Heart left ventricle (tissue), 16 donors: ENCODE measurements at regions not wholly inside any gene's neighbourhood (a gene's known extent, or its start where the extent isn't known, plus 50 kb on each side); places are given as distances from the start of the nearest gene placed in this dataset.
A peak's percentile ranks its signal among the peaks of the same experiment; 100 is the strongest.

ENCODE experiments used
- ATAC-seq, 4 donors: fragments of 200-7000 bp; cut with Tn5 transposase; one replicate each; pipeline ENCODE4 v1.9.1; 2020 to 2022; ENCODE audit warnings: moderate library complexity in 4 of 4, mild to moderate bottlenecking in 3 of 4, moderate number of reproducible peaks in 1 of 4
- DNase-seq, 5 donors: peaks; one replicate each; pipeline ENCODE4 v3.0.0-alpha.2; 2020
- H3K27ac ChIP-seq, 12 donors: fragments of 200-600 bp; sonication (generic) in 4 of 12; one replicate each; pipeline versions ENCODE4 v1.5.0 to v1.8.0; 2016 to 2022; ENCODE audit warnings: mild to moderate bottlenecking in 2 of 12
- H3K27me3 ChIP-seq, 9 donors: fragments of 200-600 bp; sonication (generic) in 2 of 9; one replicate each; pipeline versions ENCODE4 v1.5.1 to v1.8.0; 2016 to 2022; ENCODE audit warnings: mild to moderate bottlenecking in 3 of 9
- H3K36me3 ChIP-seq, 9 donors: fragments of 200-600 bp; sonication (generic) in 2 of 9; one replicate each; pipeline versions ENCODE4 v1.5.0 to v1.8.0; 2018 to 2022; ENCODE audit warnings: mild to moderate bottlenecking in 2 of 9
- H3K4me1 ChIP-seq, 12 donors: fragments of 200-600 bp; sonication (generic) in 4 of 12; one replicate each; pipeline versions ENCODE4 v1.5.0 to v1.8.0; 2016 to 2022; ENCODE audit warnings: mild to moderate bottlenecking in 3 of 12
- H3K4me3 ChIP-seq, 12 donors: fragments of 200-600 bp; sonication (generic) in 4 of 12; one replicate each; pipeline versions ENCODE4 v1.5.0 to v1.8.0; 2017 to 2022; ENCODE audit warnings: mild to moderate bottlenecking in 9 of 12, moderate library complexity in 4 of 12
- H3K9me3 ChIP-seq, 12 donors: fragments of 200-600 bp; sonication (generic) in 4 of 12; one replicate each; pipeline versions ENCODE4 v1.5.0 to v1.8.0; 2016 to 2022; ENCODE audit warnings: mild to moderate bottlenecking in 1 of 12
- POLR2A ChIP-seq, 2 donors: fragments of 450-650 bp; IDR thresholded peaks; one replicate each; pipeline ENCODE4 v1.6.1; 2017; ENCODE audit warnings: antibody characterized with exemption in 2 of 2, mild to moderate bottlenecking in 2 of 2, moderate library complexity in 2 of 2
- WGBS, 4 donors: extraction: QIAGEN DNeasy Blood & Tissue Kit in 2 of 4; methylation state at CpG; one replicate each; pipeline versions ENCODE4 v1.1.5 to v1.1.7; 2013 to 2018; 5-methylcytosine and 5-hydroxymethylcytosine counted together
- intact Hi-C, 10 donors: fragments of 100-400 bp; cut with DNase I; formaldehyde crosslinking; loops; one replicate each; pipeline versions ENCODE4 v1.11.1 to v1.14.2; 2022
- TF ChIP-seq, protein P1 (sequence below), 12 donors: fragments of 200-600 bp; sonication (generic) in 4 of 12; IDR thresholded peaks; one replicate each; pipeline versions ENCODE4 v1.5.0 to v1.8.0; 2018 to 2022; ENCODE audit warnings: antibody characterized with exemption in 12 of 12, mild to moderate bottlenecking in 5 of 12
- donor health status: ischemic (EF 13 %, LVEDD 7.1; RV severe dilation, severe dysfunction).
- donor health status: healthy with polysubstance abuse.
- donor health status: DM: no; HTN: yes; CAD: no.
- donor health status: DM: no; HTN: no; CAD: no.
- donor health status: ischemic (EF 25% LVEDD 6.9; RV normal size, moderate dysfunction).
- donor health status: ischemic (EF 25% LVEDD 5.7; RV mildly dilated, moderate dysfunction).
- donor health status: healthy.
- donor health status: DM: yes; HTN: yes; CAD: no.
- donor health status: ischemic (EF 35%, LVEDD 5.7; RV mildly dilated, moderate dysfunction).
- donor health status: nonischemic (EF 11% LVEDD 7.7; RV severe dilation, severe dysfunction).
- donor health status: DM: yes; HTN: yes; CAD: no.
- donor health status: PGD.
- donor health status: ischemic (EF 29% LVEDD 5.4; RV normal size, mild dysfunction).
- donor health status: nonischemic (EF 23%, LVEDD 6.1; RV moderate dilation, normal function).

DNA sequence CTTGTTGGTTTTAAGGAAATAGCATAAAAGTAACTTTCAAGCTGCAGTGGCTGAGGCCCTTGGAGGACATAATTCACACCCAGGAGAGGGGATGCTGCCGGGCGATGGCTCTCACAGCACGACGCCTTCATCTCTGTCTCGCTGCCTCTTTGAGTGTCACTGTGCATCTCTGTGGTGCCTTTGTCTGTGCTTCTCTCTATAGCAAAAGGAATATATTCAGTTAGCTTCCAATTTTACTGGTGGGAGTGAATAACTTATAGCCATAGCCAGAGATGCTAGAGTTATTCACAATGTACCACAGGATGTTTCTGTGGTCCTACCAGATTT lies 276.7 kb downstream of the SYK start:
- intact Hi-C loops: no loop called here

DNA sequence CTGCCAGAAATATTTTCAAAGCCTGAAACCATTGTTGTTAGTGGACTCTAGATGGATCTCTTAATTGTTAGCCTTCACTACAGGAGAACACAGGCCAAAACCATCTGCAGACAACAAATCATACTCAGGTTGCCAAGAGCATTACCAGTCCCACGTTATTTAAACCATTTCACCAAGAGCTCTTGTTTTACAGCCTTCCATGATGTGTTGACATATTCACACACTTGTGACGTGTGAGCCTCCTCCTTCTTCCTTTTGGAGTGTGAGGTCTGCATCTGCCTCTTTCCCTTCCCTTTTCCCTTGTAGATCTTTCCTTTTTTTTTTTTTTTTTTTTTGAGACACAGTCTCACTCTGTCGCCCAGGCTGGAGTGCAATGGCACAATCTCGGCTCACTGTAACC lies 279.0 kb downstream of the AUH start:
- intact Hi-C loops: no loop called here
- H3K36me3 ChIP-seq: no peaks in the 10 kb centered on the region
- no peak for DNase-seq
- no peak for TF ChIP-seq POLR2A (IDR thresholded peaks at IDR 0.05)
- TF ChIP-seq, protein P1, sequence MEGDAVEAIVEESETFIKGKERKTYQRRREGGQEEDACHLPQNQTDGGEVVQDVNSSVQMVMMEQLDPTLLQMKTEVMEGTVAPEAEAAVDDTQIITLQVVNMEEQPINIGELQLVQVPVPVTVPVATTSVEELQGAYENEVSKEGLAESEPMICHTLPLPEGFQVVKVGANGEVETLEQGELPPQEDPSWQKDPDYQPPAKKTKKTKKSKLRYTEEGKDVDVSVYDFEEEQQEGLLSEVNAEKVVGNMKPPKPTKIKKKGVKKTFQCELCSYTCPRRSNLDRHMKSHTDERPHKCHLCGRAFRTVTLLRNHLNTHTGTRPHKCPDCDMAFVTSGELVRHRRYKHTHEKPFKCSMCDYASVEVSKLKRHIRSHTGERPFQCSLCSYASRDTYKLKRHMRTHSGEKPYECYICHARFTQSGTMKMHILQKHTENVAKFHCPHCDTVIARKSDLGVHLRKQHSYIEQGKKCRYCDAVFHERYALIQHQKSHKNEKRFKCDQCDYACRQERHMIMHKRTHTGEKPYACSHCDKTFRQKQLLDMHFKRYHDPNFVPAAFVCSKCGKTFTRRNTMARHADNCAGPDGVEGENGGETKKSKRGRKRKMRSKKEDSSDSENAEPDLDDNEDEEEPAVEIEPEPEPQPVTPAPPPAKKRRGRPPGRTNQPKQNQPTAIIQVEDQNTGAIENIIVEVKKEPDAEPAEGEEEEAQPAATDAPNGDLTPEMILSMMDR (IDR thresholded peaks at IDR 0.05): no peak
- no peak overlapping the region for H3K27ac ChIP-seq
- H3K9me3 ChIP-seq: peaks cover 0 to 5% (median 0%) of the 10 kb centered on the region in 12 donors
- no peak for ATAC-seq
- no peak overlapping the region for H3K4me3 ChIP-seq
- WGBS, 4 donors: 71 to 81% (median 77%) methylated on average over 4 of the region's 4 CpGs
- no peaks in the 10 kb centered on the region for H3K27me3 ChIP-seq
- peaks cover 0 to 10% (median 0%) of the 10 kb centered on the region in 12 donors for H3K4me1 ChIP-seq

More for the DNA sequence above, 276.7 kb downstream of the SYK start:
- TF ChIP-seq, protein P1 (IDR thresholded peaks at IDR 0.05): no peak
- TF ChIP-seq POLR2A (IDR thresholded peaks at IDR 0.05): no peak
- no peaks in the 10 kb centered on the region for H3K36me3 ChIP-seq
- H3K27me3 ChIP-seq: no peaks in the 10 kb centered on the region
- H3K4me1 ChIP-seq: peaks cover 0 to 12% (median 0%) of the 10 kb centered on the region in 12 donors
- ATAC-seq (no peak), DNase-seq (no peak)
- H3K4me3 ChIP-seq: no peak overlapping the region
- 83 to 92% (median 85%) methylated on average over 5 of the region's 5 CpGs for WGBS, 4 donors
- H3K9me3 ChIP-seq: no peaks in the 10 kb centered on the region
- H3K27ac ChIP-seq: no peak overlapping the region

DNA sequence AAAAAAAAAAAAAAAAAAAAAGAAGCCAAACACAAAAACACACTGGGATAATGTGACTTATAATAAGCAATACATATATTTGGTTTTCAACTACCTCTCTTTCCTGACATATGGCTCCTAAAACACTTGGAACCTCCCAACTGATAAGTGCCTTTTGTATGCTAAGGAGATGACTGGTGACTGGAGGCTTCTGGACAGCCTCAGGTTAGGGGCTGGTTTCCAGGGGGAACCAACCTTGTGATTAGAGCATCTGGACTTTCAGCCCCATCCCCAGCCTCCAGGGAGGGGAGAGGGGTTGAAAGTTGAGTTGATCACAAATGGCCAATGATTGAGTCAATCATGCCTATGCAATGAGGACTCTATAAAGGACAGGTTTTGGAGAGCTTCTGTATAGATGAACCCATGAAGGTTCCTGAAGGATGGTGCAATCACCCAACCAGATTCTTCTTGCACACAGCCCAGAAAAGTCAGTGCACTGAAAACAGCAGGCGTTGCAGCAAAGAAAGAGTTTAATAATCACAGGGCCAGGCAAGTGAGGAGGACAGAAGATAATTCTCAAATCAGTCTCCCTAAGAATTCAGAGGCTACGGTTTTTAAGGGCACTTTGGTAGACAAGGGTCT lies 276.7 kb downstream of the AUH start:
- Histone ChIP-seq H3K36me3 (no peaks in the 10 kb centered on the region), H3K9me3 (peaks cover 0 to 5% (median 0%) of the 10 kb centered on the region in 12 donors), H3K4me1 (peaks cover 0 to 10% (median 0%) of the 10 kb centered on the region in 12 donors), H3K27me3 (no peaks in the 10 kb centered on the region), H3K27ac (no peak overlapping the region), H3K4me3 (no peak overlapping the region)
- TF ChIP-seq POLR2A (IDR thresholded peaks at IDR 0.05): no peak
- TF ChIP-seq, protein P1 (IDR thresholded peaks at IDR 0.05): no peak
- ATAC-seq (no peak), DNase-seq (no peak)
- 70 to 82% (median 77%) methylated on average over 2 of the region's 2 CpGs for WGBS, 4 donors
- intact Hi-C loops: loop anchor here in 3 of 10 donors (5.0 kb wide), 3 partner anchors 168 to 347 kb away; partner anchors contain the start of gene NFIL3 (in 2 of the 3)

DNA sequence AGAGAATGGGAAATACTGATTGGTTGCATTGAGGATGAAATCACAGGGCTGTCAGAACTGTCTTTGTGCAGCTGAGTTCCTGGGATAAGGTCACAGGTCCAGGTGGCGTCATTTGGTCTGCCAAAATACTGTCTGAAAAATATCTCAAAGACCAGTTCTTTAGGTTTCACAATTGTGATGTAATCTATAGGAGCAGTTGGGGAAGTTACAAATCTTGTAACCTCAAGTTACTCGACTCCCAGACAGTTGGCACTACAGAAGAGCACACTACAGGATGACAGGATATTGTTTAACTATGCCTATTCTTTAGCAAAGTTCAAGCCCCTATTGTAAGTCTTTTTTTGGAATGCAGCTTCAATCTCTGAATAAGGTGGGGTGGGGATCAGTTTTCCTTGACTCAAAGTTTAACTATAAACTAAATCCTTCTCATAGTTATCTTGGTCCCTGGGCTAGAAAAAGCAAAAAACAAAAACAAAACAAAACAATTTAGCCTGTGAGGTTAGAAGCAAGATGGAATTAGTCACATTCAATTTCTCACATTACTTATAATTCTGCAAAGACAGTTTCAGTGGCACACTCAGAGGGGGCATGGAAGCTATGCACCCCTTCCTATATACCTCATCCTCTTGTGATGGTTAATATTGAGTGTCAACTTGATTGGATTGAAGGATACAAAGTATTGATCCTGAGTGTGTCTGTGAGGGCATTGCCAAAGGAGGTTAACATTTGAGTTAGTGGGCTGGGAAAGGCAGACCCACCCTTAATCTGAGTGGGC lies 276.0 kb downstream of the AUH start:
- Histone ChIP-seq H3K4me1 (peaks cover 0 to 10% (median 0%) of the 10 kb centered on the region in 12 donors), H3K27ac (no peak overlapping the region), H3K36me3 (no peaks in the 10 kb centered on the region), H3K27me3 (no peaks in the 10 kb centered on the region), H3K9me3 (peaks cover 0 to 5% (median 0%) of the 10 kb centered on the region in 12 donors), H3K4me3 (no peak overlapping the region)
- ATAC-seq (peak in 1 of 4 donors; percentile 11), DNase-seq (no peak)
- intact Hi-C loops: loop anchor here in 3 of 10 donors (5.0 kb wide), 3 partner anchors 168 to 347 kb away; partner anchors contain the start of gene NFIL3 (in 2 of the 3)
- TF ChIP-seq, protein P1 (IDR thresholded peaks at IDR 0.05): no peak
- TF ChIP-seq POLR2A (IDR thresholded peaks at IDR 0.05): no peak
- 29 to 73% (median 65%) methylated on average over 2 of the region's 2 CpGs for WGBS, 4 donors
